GM12892 (cell line): ENCODE measurements at regions not wholly inside any gene's neighbourhood (a gene's known extent, or its start where the extent isn't known, plus 50 kb on each side); places are given as distances from the start of the nearest gene placed in this dataset.
"Not testable (repeated sequence)": the region's sequence is repeated elsewhere in the genome, so short reads cannot be mapped to it uniquely, and the experiment has no call there.

Experiments used
- DNase-seq: peaks from one replicate; pipeline ENCODE4 v3.0.0; 2011; ENCODE audit not compliant: insufficient read length
- FAIRE-seq: peaks from 2 replicates; lab custom pipeline; 2011; peaks lifted over from hg19 to GRCh38; lab: Jason Lieb, UNC
- POLR2A ChIP-seq: IDR thresholded peaks from 2 replicates; pipeline ENCODE4 v1.6.1; 2011; ENCODE audit warnings: low read depth, low read length, control low read depth
- POLR2AphosphoS5 ChIP-seq: IDR thresholded peaks from 2 replicates; pipeline ENCODE4 v1.6.1; 2011; ENCODE audit warnings: low read depth, low read length, control low read depth
- TAF1 ChIP-seq: IDR thresholded peaks from 2 replicates; pipeline ENCODE4 v1.6.1; 2011; ENCODE audit warnings: low read depth, mild to moderate bottlenecking, control low read depth, low read length, borderline replicate concordance

GRCh38 chr10:124153023-124153826 lies 59.8 kb upstream of the CHST15 start:
- FAIRE-seq, result no peak
- peak; percentile 57 for DNase-seq
- TF ChIP-seq TAF1 (no peak), POLR2A (no peak), POLR2AphosphoS5 (no peak)

- TF ChIP-seq POLR2AphosphoS5, result no peak
- no peak for TF ChIP-seq TAF1
- TF ChIP-seq POLR2A, result no peak
- FAIRE-seq (no peak), DNase-seq (no peak)
Measured at GRCh38 chr10:124152139-124153022, 59.0 kb upstream of the CHST15 start.

GRCh38 chr10:124151466-124152095 lies 58.2 kb upstream of the CHST15 start:
- DNase-seq, result no peak
- TF ChIP-seq POLR2AphosphoS5 (no peak), POLR2A (no peak), TAF1 (no peak)
- FAIRE-seq, result no peak

GRCh38 chr10:124150807-124151417 lies 57.5 kb upstream of the CHST15 start:
- FAIRE-seq, result no peak
- no peak for TF ChIP-seq POLR2AphosphoS5
- TF ChIP-seq TAF1, result no peak
- no peak for TF ChIP-seq POLR2A
- no peak for DNase-seq

- TF ChIP-seq TAF1 (no peak), POLR2A (no peak), POLR2AphosphoS5 (no peak)
- DNase-seq (no peak), FAIRE-seq (no peak)
Measured at GRCh38 chr10:124150189-124150806, 56.9 kb upstream of the CHST15 start.

- FAIRE-seq (no peak), DNase-seq (no peak)
- TF ChIP-seq TAF1 (no peak), POLR2AphosphoS5 (no peak), POLR2A (no peak)
Measured at GRCh38 chr10:124149189-124150042, 56.0 kb upstream of the CHST15 start.

- not testable (repeated sequence) for FAIRE-seq, DNase-seq
Measured at GRCh38 chr10:124148509-124149188, 55.3 kb upstream of the CHST15 start.

- TF ChIP-seq TAF1 (no peak), POLR2AphosphoS5 (no peak), POLR2A (no peak)
- FAIRE-seq (no peak), DNase-seq (no peak)
Measured at GRCh38 chr10:124146483-124146882, 53.1 kb upstream of the CHST15 start.

GRCh38 chr10:124145109-124145870 lies 51.9 kb upstream of the CHST15 start:
- DNase-seq (no peak), FAIRE-seq (no peak)
- TF ChIP-seq POLR2A, result no peak
- no peak for TF ChIP-seq POLR2AphosphoS5
- no peak for TF ChIP-seq TAF1

- no peak for DNase-seq
- TF ChIP-seq POLR2A, result no peak
- FAIRE-seq, result no peak
Measured at GRCh38 chr10:124144536-124144935, 51.1 kb upstream of the CHST15 start.
